ELF-1 (cell line): ENCODE measurements at regions not wholly inside any gene's neighbourhood (a gene's known extent, or its start where the extent isn't known, plus 50 kb on each side); places are given as distances from the start of the nearest gene placed in this dataset.
"Not testable (repeated sequence)": the region's sequence is repeated elsewhere in the genome, so short reads cannot be mapped to it uniquely, and the experiment has no call there.

ENCODE experiments used
- DNase-seq: peaks from one replicate; pipeline ENCODE4 v3.0.0-alpha.2; 2016; ENCODE audit warnings: low read depth, low spot score

- not testable (repeated sequence) for DNase-seq
Observed at GRCh38 chrX:40788698-40789097, 53.4 kb upstream of the MED14 start.

DNA sequence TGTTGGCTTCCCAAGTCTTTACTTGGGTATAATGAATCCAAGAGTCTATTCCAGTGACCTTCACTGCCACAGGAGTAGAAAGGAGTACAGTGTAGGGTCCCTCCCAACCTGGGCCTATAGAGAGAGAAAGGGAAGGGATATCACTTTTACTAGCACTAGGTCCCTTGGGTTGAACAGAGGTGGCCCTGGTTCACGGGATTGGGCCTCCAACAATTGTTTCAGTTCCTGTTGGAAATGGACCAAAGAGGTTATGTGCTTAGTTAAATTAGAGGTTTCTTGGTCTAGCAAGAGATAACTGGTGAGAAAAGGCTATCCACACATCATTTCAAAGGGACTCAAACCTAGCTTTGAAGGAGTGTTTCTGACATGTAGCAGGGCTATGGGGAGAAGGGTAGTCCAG, 57.1 kb upstream of the MED14 start:
- no peak for DNase-seq

DNA sequence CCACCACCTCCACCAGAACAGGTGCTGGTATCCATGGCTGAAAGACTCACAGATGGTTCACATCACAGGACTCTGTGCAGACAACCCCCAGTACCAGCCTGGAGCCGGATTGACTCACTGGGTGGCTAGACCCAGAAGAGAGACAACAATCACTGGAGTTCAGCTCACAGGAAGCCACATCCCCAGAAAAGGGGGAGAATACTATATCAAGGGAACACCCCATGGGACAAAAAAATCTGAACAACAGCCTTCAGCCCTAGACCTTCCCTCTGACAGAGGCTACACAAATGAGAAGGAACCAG, 59.4 kb upstream of the MED14 start:
- DNase-seq = not testable (repeated sequence)

GRCh38 chrX:40799745-40800144, 64.4 kb upstream of the MED14 start:
- DNase-seq = not testable (repeated sequence)

- no peak for DNase-seq
Observed at GRCh38 chrX:40805404-40805803, 70.1 kb upstream of the MED14 start.

- DNase-seq = no peak
Observed at GRCh38 chrX:40806513-40807220, 71.3 kb upstream of the MED14 start.

GRCh38 chrX:40807384-40807783, 72.0 kb upstream of the MED14 start:
- no peak for DNase-seq

- DNase-seq = no peak
Observed at GRCh38 chrX:40808203-40808602, 72.9 kb upstream of the MED14 start.

- no peak for DNase-seq
Observed at GRCh38 chrX:40809210-40809609, 73.9 kb upstream of the MED14 start.

DNA sequence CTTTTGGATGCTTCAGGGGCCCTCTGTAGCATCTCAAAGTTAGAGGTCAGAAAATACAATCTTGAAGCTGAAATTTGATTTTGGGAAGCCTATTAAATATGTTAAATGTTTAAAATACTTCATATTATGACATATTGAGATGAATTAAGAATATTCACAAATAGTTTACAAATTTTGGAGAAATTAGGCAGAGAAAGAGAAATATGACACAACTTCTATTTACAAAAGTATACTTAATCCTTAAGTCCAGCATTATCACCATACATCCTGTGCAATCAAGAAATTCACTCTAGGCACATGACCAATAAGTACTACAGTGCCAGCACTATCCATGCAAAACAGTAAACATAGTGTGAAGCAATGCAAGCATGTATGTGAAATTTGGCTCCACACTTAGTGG, 79.7 kb upstream of the MED14 start:
- DNase-seq = not testable (repeated sequence)

- DNase-seq = peak; percentile 73
Observed at GRCh38 chrX:40816906-40817305, 81.6 kb upstream of the MED14 start.

GRCh38 chrX:40818236-40818635, 82.9 kb upstream of the MED14 start:
- DNase-seq = no peak

DNA sequence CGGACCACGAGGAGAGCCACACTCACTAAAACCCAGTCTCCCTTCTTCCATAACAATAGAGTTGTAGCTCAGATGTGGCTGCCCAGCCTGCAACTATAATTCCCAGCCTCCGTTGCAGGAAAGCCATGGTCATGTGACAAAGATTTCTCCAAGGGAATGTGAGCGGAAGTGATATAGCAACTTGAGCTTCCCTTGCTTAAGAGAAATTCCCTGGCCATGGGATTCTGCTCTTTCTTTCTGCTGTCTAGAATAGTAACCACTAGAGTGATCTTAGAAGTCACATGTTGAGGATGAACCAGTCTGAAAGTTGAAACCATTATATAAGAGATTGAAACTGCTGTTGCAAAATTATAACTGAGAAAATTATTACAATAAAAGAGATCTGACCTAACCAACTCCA, 86.4 kb upstream of the MED14 start:
- DNase-seq = no peak

DNA sequence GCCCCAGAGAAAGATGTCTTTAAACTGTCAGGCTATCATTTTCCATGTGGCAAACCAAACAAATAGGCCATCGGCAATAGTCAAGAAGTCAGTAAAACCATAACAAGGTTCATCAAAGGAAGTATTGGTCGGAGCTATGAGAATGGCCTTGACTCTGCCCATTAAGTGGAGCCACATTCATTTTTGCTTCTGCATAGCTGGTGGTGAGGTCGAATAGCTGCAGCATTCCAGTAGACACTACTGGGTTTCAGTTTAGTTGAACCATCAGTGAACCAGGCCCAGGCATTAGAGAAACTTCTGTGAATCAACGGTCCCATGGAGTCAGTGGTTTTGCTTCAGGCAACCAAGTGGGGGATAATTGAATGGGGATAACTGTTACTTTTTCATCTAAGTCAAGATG, 92.0 kb upstream of the MED14 start:
- DNase-seq = no peak

DNA sequence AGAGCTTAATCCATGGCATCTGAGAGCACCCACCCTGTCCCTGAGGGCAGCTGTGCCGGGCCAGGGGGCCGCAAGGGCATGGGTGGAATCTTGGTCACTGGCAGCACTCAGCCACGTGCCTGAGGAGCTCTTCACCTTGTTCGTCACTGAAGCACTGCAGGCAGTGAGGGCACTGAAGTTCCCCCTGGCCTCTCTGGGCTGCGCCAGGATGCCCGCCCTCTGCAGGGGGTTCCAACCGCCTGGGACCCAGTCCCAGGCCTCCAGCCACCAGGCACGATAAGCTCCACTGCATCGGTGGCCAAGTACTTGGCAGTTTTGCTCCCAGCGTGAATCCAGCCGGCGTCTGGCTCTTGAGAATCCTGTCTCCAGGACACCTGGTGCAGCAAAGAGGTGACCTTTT, 96.4 kb upstream of the MED14 start:
- DNase-seq = no peak

DNA sequence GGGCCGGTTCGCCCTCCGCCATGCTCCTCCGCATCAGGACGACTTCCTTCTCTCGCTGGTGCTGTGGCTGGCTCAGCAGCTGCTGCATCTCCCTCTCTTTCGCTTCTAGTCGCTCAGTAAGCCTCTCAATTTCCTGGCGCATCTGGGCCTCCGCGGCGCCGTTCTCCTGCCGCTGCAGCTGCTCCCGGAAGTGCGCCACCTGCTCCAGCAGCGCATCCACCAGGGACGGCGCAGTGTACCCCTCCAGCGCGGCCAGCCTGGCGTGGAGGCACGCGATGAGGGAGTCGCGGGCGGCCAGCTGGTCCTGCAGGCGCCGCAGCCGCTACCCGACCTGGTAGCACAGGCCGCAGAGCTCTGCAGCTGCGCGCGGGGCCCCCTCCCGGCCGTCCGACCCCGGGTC, 97.4 kb upstream of the MED14 start:
- no peak for DNase-seq

GRCh38 chrX:40834225-40834624, 98.9 kb upstream of the MED14 start:
- DNase-seq = peak; percentile 57

DNA sequence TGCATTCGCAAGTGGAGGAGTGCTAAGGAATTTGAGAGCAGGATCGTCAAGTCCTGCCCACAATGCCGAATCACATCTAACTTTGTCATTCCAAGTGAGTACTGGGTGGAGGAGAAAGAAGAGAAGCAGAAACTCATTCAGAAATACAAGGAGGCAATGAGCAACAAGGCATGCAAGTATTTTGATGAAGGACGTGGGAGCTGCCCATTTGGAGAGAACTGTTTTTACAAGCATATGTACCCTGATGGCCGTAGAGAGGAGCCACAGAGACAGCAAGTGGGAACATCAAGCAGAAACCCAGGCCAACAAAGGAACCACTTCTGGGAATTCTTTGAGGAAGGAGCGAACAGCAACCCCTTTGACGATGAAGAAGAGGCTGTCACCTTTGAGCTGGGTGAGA, 100.2 kb upstream of the MED14 start:
- no peak for DNase-seq

DNA sequence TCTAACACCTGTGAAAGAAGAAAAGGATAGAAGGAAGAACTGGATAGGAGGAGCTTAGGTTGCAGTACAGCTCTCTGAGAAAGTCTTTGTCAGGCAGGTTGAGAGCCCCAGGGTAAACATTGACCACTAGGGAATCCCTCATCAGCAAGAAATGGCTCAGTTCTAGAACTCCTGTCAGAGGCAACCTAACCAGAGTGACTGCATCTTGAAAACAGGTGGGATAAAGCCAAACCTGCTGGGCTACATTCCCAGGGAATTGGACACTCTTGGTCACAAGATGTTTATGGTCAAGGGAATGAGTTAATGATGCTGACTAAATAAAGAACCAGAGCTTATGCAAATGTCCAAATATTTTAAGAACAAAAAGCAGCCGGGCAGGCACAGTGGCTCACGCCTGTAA, 108.3 kb upstream of the MED14 start:
- DNase-seq = peak; percentile 88

- peak; percentile 41 for DNase-seq
Observed at GRCh38 chrX:40844471-40844870, 109.1 kb upstream of the MED14 start.

DNA sequence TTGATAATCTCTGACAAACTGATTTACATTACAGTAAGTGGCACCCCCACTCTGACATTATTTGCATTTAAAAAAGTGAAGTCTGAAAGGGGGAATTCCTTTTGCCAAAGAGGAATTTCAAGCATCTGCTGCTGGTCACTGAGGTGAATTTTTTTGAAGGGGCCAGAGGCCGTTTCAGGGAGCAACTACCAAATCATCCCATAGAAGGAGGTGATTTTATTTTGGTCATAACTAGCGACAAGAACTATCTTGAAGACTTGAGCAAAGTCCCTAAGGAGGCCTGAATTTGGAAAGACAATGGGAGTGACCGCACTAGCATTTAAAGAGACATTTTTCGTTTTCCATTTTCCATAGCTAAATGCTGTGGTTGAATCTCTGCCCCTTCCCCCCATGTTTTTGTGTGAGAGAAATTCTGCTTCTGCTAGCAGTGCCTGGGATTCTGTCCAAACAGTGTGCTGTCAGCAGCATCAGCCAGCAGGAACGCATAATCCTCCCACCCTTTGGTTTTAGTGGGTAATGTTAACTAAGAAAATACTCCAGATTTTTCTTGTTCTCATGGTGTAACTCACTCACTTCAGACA, 110.1 kb upstream of the MED14 start:
- DNase-seq = peak; percentile 83

DNA sequence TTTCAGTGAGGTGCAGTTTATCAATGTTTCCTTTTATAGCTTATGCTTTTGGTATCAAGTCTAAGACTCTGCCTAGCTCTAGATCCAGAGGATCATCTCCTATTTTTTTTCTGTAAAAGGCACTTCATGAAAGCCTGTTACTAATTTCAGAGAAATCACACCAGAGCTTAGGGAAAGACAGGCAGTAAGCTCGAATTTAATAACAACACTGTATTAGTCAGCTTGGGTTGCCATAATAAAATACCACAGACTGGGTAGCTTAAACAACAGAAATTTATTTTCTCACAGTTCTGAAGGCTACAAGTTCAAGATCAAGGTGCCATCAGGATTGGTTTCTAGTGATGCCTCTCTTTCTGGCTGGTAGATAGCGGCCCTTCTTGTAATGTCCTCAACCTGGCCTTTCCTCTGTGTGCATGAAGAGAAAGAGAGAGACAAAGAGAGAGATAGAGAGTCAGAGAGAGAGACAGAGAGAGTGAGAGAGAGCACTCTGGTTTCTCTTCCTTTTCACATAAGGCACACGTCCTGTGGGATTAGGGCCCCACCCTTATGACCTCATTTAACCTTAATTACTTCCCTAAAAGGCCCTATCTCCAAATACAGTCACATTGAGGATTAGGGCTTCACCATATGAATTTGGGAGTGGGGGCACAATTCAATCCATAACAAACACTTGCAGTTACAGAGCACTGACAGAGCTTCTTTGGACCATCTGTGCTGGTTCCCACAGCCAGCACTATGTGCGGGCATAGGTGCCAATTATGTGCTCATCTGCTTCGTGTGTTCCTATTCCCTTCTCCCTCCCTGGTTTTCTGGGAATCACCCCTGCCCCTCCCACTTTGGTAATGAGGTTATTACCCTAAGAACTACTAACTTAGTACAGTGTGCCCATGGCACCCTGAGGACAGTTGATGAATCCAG, 114.8 kb upstream of the MED14 start:
- DNase-seq = no peak

GRCh38 chrX:40852586-40852985, 117.2 kb upstream of the MED14 start:
- DNase-seq = peak; percentile 53
